GM12864 (cell line): ENCODE measurements at regions not wholly inside any gene's neighbourhood (a gene's known extent, or its start where the extent isn't known, plus 50 kb on each side); places are given as distances from the start of the nearest gene placed in this dataset.
A peak's percentile ranks its signal among the peaks of the same experiment; 100 is the strongest.

Experiments
- DNase-seq: peaks from one replicate; pipeline ENCODE4 v3.0.0-alpha.2; 2011; ENCODE audit warnings: low read depth
- H3K4me3 ChIP-seq: 2 replicates; pipeline ENCODE4 v1.5.1; 2011; ENCODE audit warnings: mild to moderate bottlenecking, low read depth, low read length, control low read depth
- CTCF ChIP-seq: IDR thresholded peaks from 2 replicates; pipeline ENCODE4 v1.5.1; 2011; ENCODE audit warnings: low read depth, mild to moderate bottlenecking, moderate library complexity, low read length, control low read depth, inconsistent platforms; ENCODE audit errors: missing control alignments

- no peak for DNase-seq
- no peak for TF ChIP-seq CTCF
- H3K4me3 ChIP-seq, result no peak overlapping the region
Measured at GRCh38 chr1:119268879-119269278, 99.7 kb upstream of the HAO2 start.

GRCh38 chr1:119275145-119276134 is 93.1 kb upstream of the HAO2 start:
- TF ChIP-seq CTCF, result peak; percentile 91
- peak; percentile 18 for DNase-seq
- no peak overlapping the region for H3K4me3 ChIP-seq

GRCh38 chr1:119276558-119276957 is 92.0 kb upstream of the HAO2 start:
- peak; percentile 20 for TF ChIP-seq CTCF
- no peak overlapping the region for H3K4me3 ChIP-seq
- DNase-seq, result no peak

- no peak overlapping the region for H3K4me3 ChIP-seq
- DNase-seq, result no peak
- no peak for TF ChIP-seq CTCF
Measured at GRCh38 chr1:119279456-119280381, 88.9 kb upstream of the HAO2 start.

- DNase-seq, result no peak
- no peak overlapping the region for H3K4me3 ChIP-seq
- no peak for TF ChIP-seq CTCF
Measured at GRCh38 chr1:119285482-119285881, 83.1 kb upstream of the HAO2 start.

GRCh38 chr1:119286587-119287181 is 81.9 kb upstream of the HAO2 start:
- no peak overlapping the region for H3K4me3 ChIP-seq
- TF ChIP-seq CTCF, result peak; percentile 66
- peak; percentile 8 for DNase-seq
